Heart left ventricle (tissue), 16 donors: ENCODE measurements at regions not wholly inside any gene's neighbourhood (a gene's known extent, or its start where the extent isn't known, plus 50 kb on each side); places are given as distances from the start of the nearest gene placed in this dataset.

Experiments
- ATAC-seq, 4 donors: fragments of 200-7000 bp; cut with Tn5 transposase; one replicate each; pipeline ENCODE4 v1.9.1; 2020 to 2022; ENCODE audit warnings: moderate library complexity in 4 of 4, mild to moderate bottlenecking in 3 of 4, moderate number of reproducible peaks in 1 of 4
- DNase-seq, 5 donors: peaks; one replicate each; pipeline ENCODE4 v3.0.0-alpha.2; 2020
- H3K27ac ChIP-seq, 12 donors: fragments of 200-600 bp; sonication (generic) in 4 of 12; one replicate each; pipeline versions ENCODE4 v1.5.0 to v1.8.0; 2016 to 2022; ENCODE audit warnings: mild to moderate bottlenecking in 2 of 12
- H3K27me3 ChIP-seq, 9 donors: fragments of 200-600 bp; sonication (generic) in 2 of 9; one replicate each; pipeline versions ENCODE4 v1.5.1 to v1.8.0; 2016 to 2022; ENCODE audit warnings: mild to moderate bottlenecking in 3 of 9
- H3K36me3 ChIP-seq, 9 donors: fragments of 200-600 bp; sonication (generic) in 2 of 9; one replicate each; pipeline versions ENCODE4 v1.5.0 to v1.8.0; 2018 to 2022; ENCODE audit warnings: mild to moderate bottlenecking in 2 of 9
- H3K4me1 ChIP-seq, 12 donors: fragments of 200-600 bp; sonication (generic) in 4 of 12; one replicate each; pipeline versions ENCODE4 v1.5.0 to v1.8.0; 2016 to 2022; ENCODE audit warnings: mild to moderate bottlenecking in 3 of 12
- H3K4me3 ChIP-seq, 12 donors: fragments of 200-600 bp; sonication (generic) in 4 of 12; one replicate each; pipeline versions ENCODE4 v1.5.0 to v1.8.0; 2017 to 2022; ENCODE audit warnings: mild to moderate bottlenecking in 9 of 12, moderate library complexity in 4 of 12
- H3K9me3 ChIP-seq, 12 donors: fragments of 200-600 bp; sonication (generic) in 4 of 12; one replicate each; pipeline versions ENCODE4 v1.5.0 to v1.8.0; 2016 to 2022; ENCODE audit warnings: mild to moderate bottlenecking in 1 of 12
- CTCF ChIP-seq, 12 donors: fragments of 200-600 bp; sonication (generic) in 4 of 12; IDR thresholded peaks; one replicate each; pipeline versions ENCODE4 v1.5.0 to v1.8.0; 2018 to 2022; ENCODE audit warnings: antibody characterized with exemption in 12 of 12, mild to moderate bottlenecking in 5 of 12
- POLR2A ChIP-seq, 2 donors: fragments of 450-650 bp; IDR thresholded peaks; one replicate each; pipeline ENCODE4 v1.6.1; 2017; ENCODE audit warnings: antibody characterized with exemption in 2 of 2, mild to moderate bottlenecking in 2 of 2, moderate library complexity in 2 of 2
- WGBS, 4 donors: extraction: QIAGEN DNeasy Blood & Tissue Kit in 2 of 4; methylation state at CpG; one replicate each; pipeline versions ENCODE4 v1.1.5 to v1.1.7; 2013 to 2018; 5-methylcytosine and 5-hydroxymethylcytosine counted together
- intact Hi-C, 10 donors: fragments of 100-400 bp; cut with DNase I; formaldehyde crosslinking; loops; one replicate each; pipeline versions ENCODE4 v1.11.1 to v1.14.2; 2022
- donor health status: ischemic (EF 13 %, LVEDD 7.1; RV severe dilation, severe dysfunction).
- donor health status: healthy with polysubstance abuse.
- donor health status: DM: no; HTN: yes; CAD: no.
- donor health status: DM: no; HTN: no; CAD: no.
- donor health status: ischemic (EF 25% LVEDD 6.9; RV normal size, moderate dysfunction).
- donor health status: ischemic (EF 25% LVEDD 5.7; RV mildly dilated, moderate dysfunction).
- donor health status: healthy.
- donor health status: DM: yes; HTN: yes; CAD: no.
- donor health status: ischemic (EF 35%, LVEDD 5.7; RV mildly dilated, moderate dysfunction).
- donor health status: nonischemic (EF 11% LVEDD 7.7; RV severe dilation, severe dysfunction).
- donor health status: DM: yes; HTN: yes; CAD: no.
- donor health status: PGD.
- donor health status: ischemic (EF 29% LVEDD 5.4; RV normal size, mild dysfunction).
- donor health status: nonischemic (EF 23%, LVEDD 6.1; RV moderate dilation, normal function).

GRCh38 chr12:113612076-113612728 lies 140.5 kb upstream of the LHX5 start:
- Histone ChIP-seq H3K9me3 (peaks cover 0 to 9% (median 0%) of the 10 kb centered on the region in 12 donors), H3K36me3 (no peaks in the 10 kb centered on the region), H3K27ac (no peak overlapping the region), H3K4me3 (no peak overlapping the region), H3K4me1 (no peaks in the 10 kb centered on the region), H3K27me3 (peaks cover 11 to 80% (median 25%) of the 10 kb centered on the region in 9 donors)
- intact Hi-C loops: no loop called here
- ATAC-seq (no peak), DNase-seq (no peak)
- TF ChIP-seq CTCF (IDR thresholded peaks at IDR 0.05) (no peak), POLR2A (IDR thresholded peaks at IDR 0.05) (no peak)
- WGBS, 4 donors: 27 to 38% (median 33%) methylated on average over 16 of the region's 16 CpGs

- no peak for TF ChIP-seq POLR2A (IDR thresholded peaks at IDR 0.05)
- TF ChIP-seq CTCF (IDR thresholded peaks at IDR 0.05): no peak
- ATAC-seq (no peak), DNase-seq (no peak)
- peaks cover 11 to 80% (median 25%) of the 10 kb centered on the region in 9 donors for H3K27me3 ChIP-seq
- peaks cover 0 to 9% (median 0%) of the 10 kb centered on the region in 12 donors for H3K9me3 ChIP-seq
- H3K27ac ChIP-seq: no peak overlapping the region
- H3K36me3 ChIP-seq: no peaks in the 10 kb centered on the region
- H3K4me3 ChIP-seq: no peak overlapping the region
- no peaks in the 10 kb centered on the region for H3K4me1 ChIP-seq
- WGBS, 4 donors: 58 to 74% (median 68%) methylated on average over 8 of the region's 8 CpGs
- intact Hi-C loops: no loop called here
Observed at GRCh38 chr12:113611652-113612051, 140.0 kb upstream of the LHX5 start.

GRCh38 chr12:113610698-113611097 lies 139.0 kb upstream of the LHX5 start:
- Histone ChIP-seq H3K27ac (no peak overlapping the region), H3K36me3 (no peaks in the 10 kb centered on the region), H3K4me1 (no peaks in the 10 kb centered on the region), H3K9me3 (peaks cover 0 to 9% (median 0%) of the 10 kb centered on the region in 12 donors), H3K27me3 (peaks cover 11 to 80% (median 25%) of the 10 kb centered on the region in 9 donors), H3K4me3 (no peak overlapping the region)
- TF ChIP-seq CTCF (IDR thresholded peaks at IDR 0.05): no peak
- no peak for DNase-seq
- WGBS, 4 donors: 0 to 2% (median 1%) methylated on average over 13 of the region's 13 CpGs
- ATAC-seq: no peak
- intact Hi-C loops: no loop called here

DNA sequence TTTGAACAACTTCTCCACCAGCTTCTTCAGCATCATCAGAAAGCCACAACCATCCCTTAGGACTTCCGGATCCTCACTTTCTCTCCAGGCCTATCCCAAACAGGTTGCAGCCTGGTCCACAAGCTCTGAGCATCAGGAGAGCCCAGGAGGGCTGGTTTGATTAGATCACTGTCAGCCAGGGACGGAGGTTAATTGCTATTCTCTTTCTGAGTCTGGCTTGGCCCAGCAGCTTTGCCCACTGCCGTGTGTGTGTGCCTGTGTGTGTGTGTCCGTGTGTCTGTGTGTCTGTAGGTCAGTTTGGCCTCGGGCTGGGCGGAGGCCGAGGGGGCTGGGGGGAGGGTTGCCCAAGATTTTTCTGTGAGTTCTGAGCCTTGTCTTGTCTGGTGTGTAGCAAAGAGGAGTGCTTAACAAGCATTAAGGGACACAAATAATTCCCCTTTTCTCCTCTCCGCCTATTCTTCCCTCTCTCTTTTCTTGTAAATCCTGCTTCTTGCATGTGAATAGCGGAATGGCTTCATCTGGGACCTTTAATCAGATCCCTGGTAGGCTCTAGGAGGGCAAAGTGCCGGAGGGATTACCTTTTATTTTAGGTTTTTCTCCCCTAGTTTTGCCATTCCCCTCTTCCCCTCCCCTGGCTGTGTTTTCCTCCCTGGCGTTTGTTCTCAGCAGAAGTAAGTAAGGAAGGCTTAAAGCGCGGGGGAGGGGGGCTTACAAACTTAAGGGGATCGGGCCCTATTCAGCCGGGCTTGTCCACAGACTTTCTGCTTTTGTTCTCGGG lies 138.2 kb upstream of the LHX5 start:
- Histone ChIP-seq H3K27me3 (peaks cover 11 to 88% (median 25%) of the 10 kb centered on the region in 9 donors), H3K9me3 (peaks cover 0 to 9% (median 0%) of the 10 kb centered on the region in 12 donors), H3K4me3 (no peak overlapping the region), H3K4me1 (no peaks in the 10 kb centered on the region), H3K27ac (no peak overlapping the region), H3K36me3 (no peaks in the 10 kb centered on the region)
- intact Hi-C loops: no loop called here
- TF ChIP-seq POLR2A (IDR thresholded peaks at IDR 0.05) (no peak), CTCF (IDR thresholded peaks at IDR 0.05) (no peak)
- DNase-seq (no peak), ATAC-seq (no peak)
- WGBS, 4 donors: 7 to 9% (median 9%) methylated on average over 16 of the region's 16 CpGs
